SJCRH30 (cell line): ENCODE measurements at regions not wholly inside any gene's neighbourhood (a gene's known extent, or its start where the extent isn't known, plus 50 kb on each side); places are given as distances from the start of the nearest gene placed in this dataset.

Experiments used
- DNase-seq, 2 experiments: peaks; one replicate each; pipeline ENCODE4 v3.0.0-alpha.2; 2015 to 2020
- H3K27ac ChIP-seq: fragments of 250-450 bp; sonication (Bioruptor Pico); 2 replicates; pipeline ENCODE4 v1.5.1; 2020; ENCODE audit warnings: mild to moderate bottlenecking, moderate library complexity
- H3K27me3 ChIP-seq: fragments of 250-450 bp; sonication (Bioruptor Pico); 2 replicates; pipeline ENCODE4 v1.5.1; 2020; ENCODE audit warnings: mild to moderate bottlenecking, moderate library complexity
- H3K36me3 ChIP-seq: fragments of 250-450 bp; sonication (Bioruptor Pico); 2 replicates; pipeline ENCODE4 v1.5.1; 2020; ENCODE audit warnings: mild to moderate bottlenecking, moderate library complexity
- H3K4me1 ChIP-seq: fragments of 250-450 bp; sonication (Bioruptor Pico); 2 replicates; pipeline ENCODE4 v1.5.1; 2020; ENCODE audit warnings: mild to moderate bottlenecking, moderate library complexity
- H3K4me3 ChIP-seq: fragments of 250-450 bp; sonication (Bioruptor Pico); 2 replicates; pipeline ENCODE4 v1.5.1; 2020; ENCODE audit warnings: mild to moderate bottlenecking, moderate library complexity
- H3K9me3 ChIP-seq: fragments of 250-450 bp; sonication (Bioruptor Pico); replicated peaks from 2 replicates; pipeline ENCODE4 v1.5.1; 2020; ENCODE audit warnings: mild to moderate bottlenecking, moderate library complexity

- Histone ChIP-seq H3K36me3 (no peaks in the 10 kb centered on the region), H3K4me1 (no peaks in the 10 kb centered on the region), H3K27ac (no peak overlapping the region), H3K27me3 (no peaks in the 10 kb centered on the region), H3K4me3 (no peak overlapping the region), H3K9me3 (no peaks in the 10 kb centered on the region)
- DNase-seq, result peak; percentile 34 to 64
These were observed 515.8 kb downstream of the GALR1 start for GRCh38 chr18:77765468-77765867.

GRCh38 chr18:77766421-77766820 is 516.8 kb downstream of the GALR1 start:
- Histone ChIP-seq H3K27ac (no peak overlapping the region), H3K4me1 (no peaks in the 10 kb centered on the region), H3K27me3 (no peaks in the 10 kb centered on the region), H3K9me3 (no peaks in the 10 kb centered on the region), H3K36me3 (no peaks in the 10 kb centered on the region), H3K4me3 (no peak overlapping the region)
- no peak for DNase-seq

GRCh38 chr18:77772177-77772576 is 522.5 kb downstream of the GALR1 start:
- peak; percentile 2 to 21 for DNase-seq
- no peak overlapping the region for H3K4me3 ChIP-seq
- H3K27me3 ChIP-seq, result no peaks in the 10 kb centered on the region
- no peaks in the 10 kb centered on the region for H3K36me3 ChIP-seq
- H3K4me1 ChIP-seq, result no peaks in the 10 kb centered on the region
- no peaks in the 10 kb centered on the region for H3K9me3 ChIP-seq
- no peak overlapping the region for H3K27ac ChIP-seq

- H3K9me3 ChIP-seq, result no peaks in the 10 kb centered on the region
- H3K27me3 ChIP-seq, result no peaks in the 10 kb centered on the region
- no peaks in the 10 kb centered on the region for H3K36me3 ChIP-seq
- no peak for DNase-seq
- H3K27ac ChIP-seq, result no peak overlapping the region
- no peaks in the 10 kb centered on the region for H3K4me1 ChIP-seq
- H3K4me3 ChIP-seq, result no peak overlapping the region
These were observed 526.5 kb downstream of the GALR1 start for GRCh38 chr18:77776104-77776503.

- DNase-seq, result no peak
- no peaks in the 10 kb centered on the region for H3K27me3 ChIP-seq
- H3K4me1 ChIP-seq, result no peaks in the 10 kb centered on the region
- H3K4me3 ChIP-seq, result no peak overlapping the region
- H3K36me3 ChIP-seq, result no peaks in the 10 kb centered on the region
- H3K9me3 ChIP-seq, result no peaks in the 10 kb centered on the region
- no peak overlapping the region for H3K27ac ChIP-seq
These were observed 527.5 kb downstream of the GALR1 start for GRCh38 chr18:77777163-77777562.

- no peak overlapping the region for H3K4me3 ChIP-seq
- H3K36me3 ChIP-seq, result no peaks in the 10 kb centered on the region
- no peaks in the 10 kb centered on the region for H3K9me3 ChIP-seq
- no peaks in the 10 kb centered on the region for H3K27me3 ChIP-seq
- DNase-seq, result no peak
- H3K27ac ChIP-seq, result no peak overlapping the region
- no peaks in the 10 kb centered on the region for H3K4me1 ChIP-seq
These were observed 535.2 kb downstream of the GALR1 start for GRCh38 chr18:77784759-77785379.

GRCh38 chr18:77785415-77785975 is 535.8 kb downstream of the GALR1 start:
- no peaks in the 10 kb centered on the region for H3K27me3 ChIP-seq
- H3K4me3 ChIP-seq, result no peak overlapping the region
- DNase-seq, result no peak
- no peaks in the 10 kb centered on the region for H3K36me3 ChIP-seq
- H3K27ac ChIP-seq, result no peak overlapping the region
- H3K9me3 ChIP-seq, result no peaks in the 10 kb centered on the region
- H3K4me1 ChIP-seq, result no peaks in the 10 kb centered on the region

- Histone ChIP-seq H3K36me3 (no peaks in the 10 kb centered on the region), H3K4me3 (no peak overlapping the region), H3K9me3 (no peaks in the 10 kb centered on the region), H3K27me3 (no peaks in the 10 kb centered on the region), H3K4me1 (no peaks in the 10 kb centered on the region), H3K27ac (no peak overlapping the region)
- DNase-seq, result no peak
These were observed 553.4 kb downstream of the GALR1 start for GRCh38 chr18:77803024-77803423.

GRCh38 chr18:77804382-77804781 is 554.7 kb downstream of the GALR1 start:
- no peaks in the 10 kb centered on the region for H3K4me1 ChIP-seq
- no peaks in the 10 kb centered on the region for H3K36me3 ChIP-seq
- no peaks in the 10 kb centered on the region for H3K9me3 ChIP-seq
- DNase-seq, result no peak
- no peak overlapping the region for H3K27ac ChIP-seq
- H3K27me3 ChIP-seq, result no peaks in the 10 kb centered on the region
- H3K4me3 ChIP-seq, result no peak overlapping the region

- Histone ChIP-seq H3K27ac (no peak overlapping the region), H3K36me3 (no peaks in the 10 kb centered on the region), H3K4me3 (no peak overlapping the region), H3K4me1 (0 out of 2 replicates have a peak, but pooled peaks cover 2% of the 10 kb centered on the region), H3K27me3 (no peaks in the 10 kb centered on the region), H3K9me3 (no peaks in the 10 kb centered on the region)
- no peak for DNase-seq
These were observed 558.0 kb downstream of the GALR1 start for GRCh38 chr18:77807650-77808049.

GRCh38 chr18:77811503-77811902 is 561.9 kb downstream of the GALR1 start:
- no peaks in the 10 kb centered on the region for H3K27me3 ChIP-seq
- no peaks in the 10 kb centered on the region for H3K9me3 ChIP-seq
- H3K27ac ChIP-seq, result no peak overlapping the region
- H3K36me3 ChIP-seq, result no peaks in the 10 kb centered on the region
- DNase-seq, result peak; percentile 57 to 72
- H3K4me3 ChIP-seq, result no peak overlapping the region
- H3K4me1 ChIP-seq, result 0 out of 2 replicates have a peak, but pooled peaks cover 2% of the 10 kb centered on the region

- no peak for DNase-seq
- Histone ChIP-seq H3K4me3 (no peak overlapping the region), H3K9me3 (no peaks in the 10 kb centered on the region), H3K4me1 (0 out of 2 replicates have a peak, but pooled peaks cover 2% of the 10 kb centered on the region), H3K36me3 (no peaks in the 10 kb centered on the region), H3K27ac (no peak overlapping the region), H3K27me3 (no peaks in the 10 kb centered on the region)
These were observed 566.2 kb downstream of the GALR1 start for GRCh38 chr18:77815666-77816338.

GRCh38 chr18:77818328-77818727 is 568.7 kb downstream of the GALR1 start:
- H3K9me3 ChIP-seq, result no peaks in the 10 kb centered on the region
- H3K27me3 ChIP-seq, result no peaks in the 10 kb centered on the region
- no peak for DNase-seq
- no peak overlapping the region for H3K27ac ChIP-seq
- no peak overlapping the region for H3K4me3 ChIP-seq
- H3K36me3 ChIP-seq, result no peaks in the 10 kb centered on the region
- no peaks in the 10 kb centered on the region for H3K4me1 ChIP-seq

GRCh38 chr18:77820472-77820871 is 570.8 kb downstream of the GALR1 start:
- Histone ChIP-seq H3K4me3 (no peak overlapping the region), H3K4me1 (no peaks in the 10 kb centered on the region), H3K27ac (no peak overlapping the region), H3K9me3 (no peaks in the 10 kb centered on the region), H3K27me3 (no peaks in the 10 kb centered on the region), H3K36me3 (no peaks in the 10 kb centered on the region)
- DNase-seq, result no peak

- no peak for DNase-seq
- no peak overlapping the region for H3K4me3 ChIP-seq
- no peak overlapping the region for H3K27ac ChIP-seq
- H3K9me3 ChIP-seq, result no peaks in the 10 kb centered on the region
- no peaks in the 10 kb centered on the region for H3K36me3 ChIP-seq
- no peaks in the 10 kb centered on the region for H3K27me3 ChIP-seq
- no peaks in the 10 kb centered on the region for H3K4me1 ChIP-seq
These were observed 572.2 kb downstream of the GALR1 start for GRCh38 chr18:77821892-77822291.

- no peak overlapping the region for H3K4me3 ChIP-seq
- no peak for DNase-seq
- H3K4me1 ChIP-seq, result no peaks in the 10 kb centered on the region
- H3K36me3 ChIP-seq, result no peaks in the 10 kb centered on the region
- H3K27ac ChIP-seq, result no peak overlapping the region
- H3K9me3 ChIP-seq, result no peaks in the 10 kb centered on the region
- no peaks in the 10 kb centered on the region for H3K27me3 ChIP-seq
These were observed 573.0 kb downstream of the GALR1 start for GRCh38 chr18:77822632-77823031.
